GM12878 (cell line): ENCODE measurements at regions not wholly inside any gene's neighbourhood (a gene's known extent, or its start where the extent isn't known, plus 50 kb on each side); places are given as distances from the start of the nearest gene placed in this dataset.

Source experiments
- ATAC-seq: fragments of 200-7000 bp; cut with Tn5 transposase; 3 replicates; pipeline ENCODE4 v1.9.1; 2020; ENCODE audit warnings: mild to moderate bottlenecking, moderate library complexity
- BruUV-seq: library from RNA; stranded (reverse); fragments of 400-500 nt; replicated peaks from 2 replicates; lab custom pipeline; 2021; lab: Mats Ljungman, UMichigan
- CTCF ChIA-PET: fragments of 300-600 bp; sonication (Branson Sonifier 250); formaldehyde crosslinking; extraction: SDS; loops from one replicate; lab custom pipeline; 2021; ENCODE audit warnings: inconsistent platforms; lab: Yijun Ruan, JAX
- POLR2A ChIA-PET: fragments of 350-600 bp; formaldehyde crosslinking; extraction: SDS; loops from one replicate; lab custom pipeline; 2021; ENCODE audit warnings: inconsistent platforms; lab: Charles Lee
- RAD21 ChIA-PET: fragments of 300-600 bp; sonication (Branson Sonifier 250); formaldehyde crosslinking; loops from one replicate; lab custom pipeline; 2023; ENCODE audit warnings: antibody characterized with exemption; ENCODE audit not compliant: unreplicated experiment; lab: Charles Lee
- SMC1A ChIA-PET: fragments of 300-600 bp; sonication (Branson Sonifier 250); formaldehyde crosslinking; loops from one replicate; lab custom pipeline; 2023; ENCODE audit not compliant: unreplicated experiment, uncharacterized antibody; lab: Charles Lee
- DNase-seq: peaks from one replicate; pipeline ENCODE4 v3.0.0-alpha.2; 2011; ENCODE audit warnings: low read depth, low spot score
- FAIRE-seq: peaks from 3 replicates; lab custom pipeline; 2011; peaks lifted over from hg19 to GRCh38; lab: Jason Lieb, UNC
- H2AFZ ChIP-seq: 2 replicates; pipeline ENCODE4 v1.6.0; 2011; ENCODE audit warnings: low read depth, low read length, control low read depth; ENCODE audit not compliant: control insufficient read depth
- H3K27ac ChIP-seq: 2 replicates; pipeline ENCODE4 v1.5.1; 2011; ENCODE audit warnings: control low read depth; ENCODE audit not compliant: control insufficient read depth, insufficient read depth
- H3K27me3 ChIP-seq, 2 experiments: replicated peaks in 1 of 2; 2 replicates each; pipeline versions ENCODE4 v1.6.0 to v1.6.1; 2011; ENCODE audit warnings: low read length in 1 of 2; ENCODE audit not compliant: control insufficient read depth in 2 of 2, insufficient read depth in 2 of 2
- H3K36me3 ChIP-seq, 2 experiments: 2 replicates each; pipeline ENCODE4 v1.5.1; 2011; ENCODE audit warnings: low read length in 1 of 2; ENCODE audit not compliant: control insufficient read depth in 2 of 2, insufficient read depth in 2 of 2
- H3K4me1 ChIP-seq: 2 replicates; pipeline ENCODE4 v1.6.1; 2011; ENCODE audit warnings: mild to moderate bottlenecking, low read length, moderate library complexity, mixed read lengths; ENCODE audit not compliant: control insufficient read depth, insufficient read depth
- H3K4me2 ChIP-seq: 2 replicates; pipeline ENCODE4 v1.6.0; 2011; ENCODE audit warnings: control low read depth; ENCODE audit not compliant: control insufficient read depth, insufficient read depth
- H3K4me3 ChIP-seq: fragments of 200-600 bp; sonication (generic); 2 replicates; pipeline ENCODE4 v1.5.1; 2016
- H3K79me2 ChIP-seq: 2 replicates; pipeline ENCODE4 v1.6.0; 2011; ENCODE audit warnings: low read length; ENCODE audit not compliant: control insufficient read depth, insufficient read depth
- H3K9ac ChIP-seq: 2 replicates; pipeline ENCODE4 v1.8.0; 2011; ENCODE audit warnings: low read length, control low read depth, mixed read lengths; ENCODE audit not compliant: control insufficient read depth, insufficient read depth
- H3K9me3 ChIP-seq: replicated peaks from 3 replicates; pipeline ENCODE4 v1.5.1; 2011; ENCODE audit warnings: mild to moderate bottlenecking, low read length; ENCODE audit not compliant: control insufficient read depth, insufficient read depth
- H4K20me1 ChIP-seq: 2 replicates; pipeline ENCODE4 v1.6.0; 2011; ENCODE audit not compliant: control insufficient read depth, insufficient read depth
- CREB1 ChIP-seq: IDR thresholded peaks from 2 replicates; pipeline ENCODE4 v1.6.1; 2012; ENCODE audit warnings: low read depth, mild to moderate bottlenecking, inconsistent platforms
- FOS ChIP-seq: IDR thresholded peaks from 3 replicates; pipeline ENCODE4 v1.6.1; 2011; ENCODE audit warnings: borderline replicate concordance; ENCODE audit not compliant: insufficient read length; ENCODE audit errors: extremely low read depth
- HDAC6 ChIP-seq: fragments of 200-600 bp; sonication (generic); IDR thresholded peaks from one replicate; pipeline ENCODE4 v1.8.0; 2017; ENCODE audit warnings: antibody characterized with exemption; ENCODE audit not compliant: unreplicated experiment
- HSF1 ChIP-seq: fragments of 150-350 bp; IDR thresholded peaks from 2 replicates; pipeline ENCODE4 v1.6.1; 2014; ENCODE audit warnings: mild to moderate bottlenecking, low read depth, low read length
- LARP7 ChIP-seq: fragments of 450-650 bp; IDR thresholded peaks from 2 replicates; pipeline ENCODE4 v1.6.1; 2017; ENCODE audit warnings: mild to moderate bottlenecking
- NFXL1 ChIP-seq: fragments of 450-650 bp; IDR thresholded peaks from 2 replicates; pipeline ENCODE4 v1.6.1; 2017; ENCODE audit warnings: antibody characterized with exemption, mild to moderate bottlenecking, borderline replicate concordance
- NR2C1 ChIP-seq: fragments of 450-650 bp; IDR thresholded peaks from 2 replicates; pipeline ENCODE4 v1.6.1; 2017; ENCODE audit warnings: antibody characterized with exemption, mild to moderate bottlenecking, moderate library complexity
- PAX8 ChIP-seq: fragments of 450-650 bp; IDR thresholded peaks from 2 replicates; pipeline ENCODE4 v1.6.1; 2017; ENCODE audit warnings: mild to moderate bottlenecking, moderate library complexity
- PML ChIP-seq: IDR thresholded peaks from 2 replicates; pipeline ENCODE4 v1.6.1; 2012; ENCODE audit warnings: low read length, inconsistent platforms
- RAD51 ChIP-seq: fragments of 450-650 bp; IDR thresholded peaks from 2 replicates; pipeline ENCODE4 v1.6.1; 2016; ENCODE audit warnings: moderate library complexity, mild to moderate bottlenecking, inconsistent platforms
- SMARCA5 ChIP-seq: fragments of 450-650 bp; IDR thresholded peaks from 2 replicates; pipeline ENCODE4 v1.6.1; 2017; ENCODE audit warnings: mild to moderate bottlenecking
- SPI1 ChIP-seq: IDR thresholded peaks from 2 replicates; pipeline ENCODE4 v1.6.1; 2011; ENCODE audit warnings: low read depth, mild to moderate bottlenecking, low read length, moderate library complexity, borderline replicate concordance; ENCODE audit not compliant: insufficient read depth
- TBL1XR1 ChIP-seq: IDR thresholded peaks from 2 replicates; pipeline ENCODE4 v1.6.1; 2012; ENCODE audit warnings: low read depth, low read length, improper control_type of control experiment
- ZBED1 ChIP-seq: IDR thresholded peaks from 2 replicates; pipeline ENCODE4 v1.6.1; 2016; ENCODE audit warnings: borderline replicate concordance
- WGBS: methylation state at CpG from one replicate; pipeline ENCODE4 v1.1.6; 2016; ENCODE audit warnings: low lambda C conversion rate; ENCODE audit not compliant: insufficient replicate concordance, insufficient coverage; ENCODE audit errors: missing lambda C conversion rate; 5-methylcytosine and 5-hydroxymethylcytosine counted together
- in situ Hi-C: fragments of 300-500 bp; cut with MboI; formaldehyde crosslinking; loops from 9 replicates; pipeline ENCODE4 v1.14.3; 2018; ENCODE audit warnings: mixed read lengths
- intact Hi-C: fragments of 100-400 bp; cut with micrococcal nuclease; formaldehyde crosslinking; loops from one replicate; pipeline ENCODE4 v1.14.2; 2022; ENCODE audit not compliant: unreplicated experiment
- TF ChIP-seq, protein P1 (sequence below): IDR thresholded peaks from 2 replicates; pipeline ENCODE4 v1.6.1; 2011; ENCODE audit warnings: borderline replicate concordance, low read depth, mild to moderate bottlenecking, moderate library complexity, low read length; ENCODE audit not compliant: insufficient read depth, poor library complexity, severe bottlenecking
- TF ChIP-seq, protein P2 (sequence below): fragments of 450-650 bp; IDR thresholded peaks from 2 replicates; pipeline ENCODE4 v1.6.1; 2018; ENCODE audit warnings: borderline replicate concordance, mild to moderate bottlenecking; ENCODE audit not compliant: partially characterized antibody

- TF ChIP-seq HSF1 = no peak
Observed at GRCh38 chr21:25375675-25376074, 231.6 kb downstream of the MRPL39 start (continued).

GRCh38 chr21:25373126-25374082, 233.9 kb downstream of the MRPL39 start:
- H3K9ac ChIP-seq = no peak overlapping the region
- H4K20me1 ChIP-seq = no peaks in the 10 kb centered on the region
- ChIA-PET POLR2A (no interaction called here), CTCF (interaction anchor here (0.9 to 1.6 kb wide), 4 partner anchors 9 to 68 kb away, joined by 3 to 5 read pairs (median 4); no protein-coding TSS in a partner anchor), RAD21 (no interaction called here), SMC1A (interaction anchor here (0.8 kb wide), 1 partner anchor 14 kb away, joined by 3 read pairs; no protein-coding TSS in a partner anchor)
- DNase-seq (no peak), ATAC-seq (no peak), FAIRE-seq (no peak)
- no peak overlapping the region for H3K4me2 ChIP-seq
- in situ Hi-C loops = no loop called here
- no peaks in the 10 kb centered on the region for H3K27me3 ChIP-seq
- TF ChIP-seq PAX8 (no peak), FOS (no peak), HDAC6 (no peak), SPI1 (no peak), SMARCA5 (no peak), LARP7 (no peak), PML (no peak), CREB1 (no peak), NFXL1 (no peak), RAD51 (no peak), ZBED1 (no peak), NR2C1 (no peak), TBL1XR1 (no peak)
- TF ChIP-seq, protein P1, sequence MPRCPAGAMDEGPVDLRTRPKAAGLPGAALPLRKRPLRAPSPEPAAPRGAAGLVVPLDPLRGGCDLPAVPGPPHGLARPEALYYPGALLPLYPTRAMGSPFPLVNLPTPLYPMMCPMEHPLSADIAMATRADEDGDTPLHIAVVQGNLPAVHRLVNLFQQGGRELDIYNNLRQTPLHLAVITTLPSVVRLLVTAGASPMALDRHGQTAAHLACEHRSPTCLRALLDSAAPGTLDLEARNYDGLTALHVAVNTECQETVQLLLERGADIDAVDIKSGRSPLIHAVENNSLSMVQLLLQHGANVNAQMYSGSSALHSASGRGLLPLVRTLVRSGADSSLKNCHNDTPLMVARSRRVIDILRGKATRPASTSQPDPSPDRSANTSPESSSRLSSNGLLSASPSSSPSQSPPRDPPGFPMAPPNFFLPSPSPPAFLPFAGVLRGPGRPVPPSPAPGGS = no peak
- TF ChIP-seq, protein P2, sequence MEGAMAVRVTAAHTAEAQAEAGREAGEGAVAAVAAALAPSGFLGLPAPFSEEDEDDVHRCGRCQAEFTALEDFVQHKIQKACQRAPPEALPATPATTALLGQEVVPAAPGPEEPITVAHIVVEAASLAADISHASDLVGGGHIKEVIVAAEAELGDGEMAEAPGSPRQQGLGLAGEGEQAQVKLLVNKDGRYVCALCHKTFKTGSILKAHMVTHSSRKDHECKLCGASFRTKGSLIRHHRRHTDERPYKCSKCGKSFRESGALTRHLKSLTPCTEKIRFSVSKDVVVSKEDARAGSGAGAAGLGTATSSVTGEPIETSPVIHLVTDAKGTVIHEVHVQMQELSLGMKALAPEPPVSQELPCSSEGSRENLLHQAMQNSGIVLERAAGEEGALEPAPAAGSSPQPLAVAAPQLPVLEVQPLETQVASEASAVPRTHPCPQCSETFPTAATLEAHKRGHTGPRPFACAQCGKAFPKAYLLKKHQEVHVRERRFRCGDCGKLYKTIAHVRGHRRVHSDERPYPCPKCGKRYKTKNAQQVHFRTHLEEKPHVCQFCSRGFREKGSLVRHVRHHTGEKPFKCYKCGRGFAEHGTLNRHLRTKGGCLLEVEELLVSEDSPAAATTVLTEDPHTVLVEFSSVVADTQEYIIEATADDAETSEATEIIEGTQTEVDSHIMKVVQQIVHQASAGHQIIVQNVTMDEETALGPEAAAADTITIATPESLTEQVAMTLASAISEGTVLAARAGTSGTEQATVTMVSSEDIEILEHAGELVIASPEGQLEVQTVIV = no peak
- no peaks in the 10 kb centered on the region for H3K79me2 ChIP-seq
- intact Hi-C loops = no loop called here
- H2AFZ ChIP-seq = no peak overlapping the region
- 68% methylated on average over 2 of the region's 2 CpGs for WGBS
- no peak overlapping the region for H3K27ac ChIP-seq
- no peak overlapping the region for H3K4me3 ChIP-seq
- H3K9me3 ChIP-seq = no peaks in the 10 kb centered on the region; the same call in 2 of the 3 replicates
- no TSS peak for BruUV-seq
- no peaks in the 10 kb centered on the region for H3K4me1 ChIP-seq
- H3K36me3 ChIP-seq = no peaks in the 10 kb centered on the region
